B cell (primary cell): ENCODE measurements at regions not wholly inside any gene's neighbourhood (a gene's known extent, or its start where the extent isn't known, plus 50 kb on each side); places are given as distances from the start of the nearest gene placed in this dataset.

Source experiments
- EZH2 ChIP-seq: IDR thresholded peaks from 2 replicates; pipeline ENCODE4 v1.6.1; 2012; ENCODE audit warnings: borderline replicate concordance, low read depth, mild to moderate bottlenecking, moderate library complexity, low read length; ENCODE audit not compliant: insufficient read depth, poor library complexity, severe bottlenecking
- TF ChIP-seq, protein P1 (sequence below): fragments of 200-600 bp; IDR thresholded peaks from one replicate; pipeline ENCODE4 v1.8.0; 2022; ENCODE audit warnings: antibody characterized with exemption, mild to moderate bottlenecking

- TF ChIP-seq, protein P1, sequence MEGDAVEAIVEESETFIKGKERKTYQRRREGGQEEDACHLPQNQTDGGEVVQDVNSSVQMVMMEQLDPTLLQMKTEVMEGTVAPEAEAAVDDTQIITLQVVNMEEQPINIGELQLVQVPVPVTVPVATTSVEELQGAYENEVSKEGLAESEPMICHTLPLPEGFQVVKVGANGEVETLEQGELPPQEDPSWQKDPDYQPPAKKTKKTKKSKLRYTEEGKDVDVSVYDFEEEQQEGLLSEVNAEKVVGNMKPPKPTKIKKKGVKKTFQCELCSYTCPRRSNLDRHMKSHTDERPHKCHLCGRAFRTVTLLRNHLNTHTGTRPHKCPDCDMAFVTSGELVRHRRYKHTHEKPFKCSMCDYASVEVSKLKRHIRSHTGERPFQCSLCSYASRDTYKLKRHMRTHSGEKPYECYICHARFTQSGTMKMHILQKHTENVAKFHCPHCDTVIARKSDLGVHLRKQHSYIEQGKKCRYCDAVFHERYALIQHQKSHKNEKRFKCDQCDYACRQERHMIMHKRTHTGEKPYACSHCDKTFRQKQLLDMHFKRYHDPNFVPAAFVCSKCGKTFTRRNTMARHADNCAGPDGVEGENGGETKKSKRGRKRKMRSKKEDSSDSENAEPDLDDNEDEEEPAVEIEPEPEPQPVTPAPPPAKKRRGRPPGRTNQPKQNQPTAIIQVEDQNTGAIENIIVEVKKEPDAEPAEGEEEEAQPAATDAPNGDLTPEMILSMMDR = no peak
- TF ChIP-seq EZH2 = no peak
These were observed 227.0 kb upstream of the PRSS16 start for GRCh38 chr6:27020553-27020880.
